Body of pancreas (tissue), 4 donors: ENCODE measurements at regions not wholly inside any gene's neighbourhood (a gene's known extent, or its start where the extent isn't known, plus 50 kb on each side); places are given as distances from the start of the nearest gene placed in this dataset.

Experiments used
- ATAC-seq: fragments of 150-250 bp; one replicate; pipeline ENCODE4 v1.9.1; 2016
- DNase-seq, 4 donors: peaks; one replicate each; pipeline ENCODE4 v3.0.0-alpha.2; 2019
- H3K27ac ChIP-seq, 4 donors: fragments of 200-600 bp; sonication (generic); 1 replicate in 3 of 4; 2 replicates in 1 of 4; pipeline versions ENCODE4 v1.5.1 to v1.6.1; 2016 to 2019; ENCODE audit warnings: mild to moderate bottlenecking in 1 of 4, mixed read lengths in 1 of 4, moderate library complexity in 1 of 4
- H3K27me3 ChIP-seq, 2 donors: fragments of 200-600 bp; sonication (generic); one replicate each; pipeline ENCODE4 v1.6.0; 2016; ENCODE audit warnings: mild to moderate bottlenecking in 1 of 2
- H3K36me3 ChIP-seq, 2 donors: fragments of 200-600 bp; sonication (generic); replicated peaks in 1 of 2; 2 replicates each; pipeline ENCODE4 v1.5.1; 2016; ENCODE audit warnings: low read depth in 2 of 2; ENCODE audit not compliant: insufficient read depth in 1 of 2
- H3K4me1 ChIP-seq: fragments of 200-600 bp; sonication (generic); one replicate; pipeline ENCODE4 v1.6.0; 2016
- H3K4me3 ChIP-seq, 2 donors: fragments of 200-600 bp; sonication (generic); 1 replicate in 1 of 2; 2 replicates in 1 of 2; pipeline ENCODE4 v1.5.1; 2016 to 2019
- H3K9me3 ChIP-seq, 3 donors: fragments of 200-600 bp; sonication (generic); 1 replicate in 2 of 3; 2 replicates in 1 of 3; pipeline ENCODE4 v1.5.1; 2016
- CTCF ChIP-seq, 7 experiments: fragments of 450-650 bp in 4 of 7; fragments of 200-600 bp in 3 of 7; sonication (generic) in 3 of 7; IDR thresholded peaks; one replicate each; pipeline ENCODE4 v1.5.1; 2016 to 2019; ENCODE audit warnings: antibody characterized with exemption in 7 of 7
- POLR2A ChIP-seq, 3 donors: fragments of 450-650 bp; IDR thresholded peaks; one replicate each; pipeline ENCODE4 v1.6.1; 2016; ENCODE audit warnings: antibody characterized with exemption in 3 of 3, mild to moderate bottlenecking in 2 of 3
- WGBS, 2 donors: methylation state at CpG; one replicate each; pipeline ENCODE4 v1.1.5; 2017; 5-methylcytosine and 5-hydroxymethylcytosine counted together
- intact Hi-C: fragments of 100-400 bp; cut with DNase I; formaldehyde crosslinking; loops from one replicate; pipeline ENCODE4 v1.15.1; 2023

GRCh38 chr12:19003987-19004619, 125.4 kb upstream of the PLEKHA5 start:
- H3K9me3 ChIP-seq, result no peaks in the 10 kb centered on the region
- H3K27ac ChIP-seq, result no peak overlapping the region
- H3K36me3 ChIP-seq, result no peaks in the 10 kb centered on the region
- TF ChIP-seq CTCF (IDR thresholded peaks at IDR 0.05) (no peak), POLR2A (IDR thresholded peaks at IDR 0.05) (no peak)
- no peak for DNase-seq
- WGBS, 2 donors, result 82 to 88% methylated on average over 4 of the region's 4 CpGs
- intact Hi-C loops, result no loop called here
- no peak for ATAC-seq
- no peaks in the 10 kb centered on the region for H3K27me3 ChIP-seq
- no peaks in the 10 kb centered on the region for H3K4me1 ChIP-seq
- H3K4me3 ChIP-seq, result no peak overlapping the region

GRCh38 chr12:19005257-19005801, 124.2 kb upstream of the PLEKHA5 start:
- Histone ChIP-seq H3K27me3 (no peaks in the 10 kb centered on the region), H3K36me3 (no peaks in the 10 kb centered on the region), H3K4me3 (no peak overlapping the region), H3K9me3 (no peaks in the 10 kb centered on the region), H3K27ac (no peak overlapping the region), H3K4me1 (no peaks in the 10 kb centered on the region)
- no peak for ATAC-seq
- TF ChIP-seq CTCF (IDR thresholded peaks at IDR 0.05) (no peak), POLR2A (IDR thresholded peaks at IDR 0.05) (no peak)
- DNase-seq, result no peak
- 83 to 84% methylated on average over 4 of the region's 4 CpGs for WGBS, 2 donors
- intact Hi-C loops, result no loop called here

GRCh38 chr12:19006626-19007137, 122.9 kb upstream of the PLEKHA5 start:
- ATAC-seq, result no peak
- WGBS, 2 donors, result 85 to 100% methylated on average over 1 of the region's 1 CpG

GRCh38 chr12:19008102-19008501, 121.4 kb upstream of the PLEKHA5 start:
- H3K36me3 ChIP-seq, result no peaks in the 10 kb centered on the region
- no peaks in the 10 kb centered on the region for H3K9me3 ChIP-seq
- no peak for TF ChIP-seq CTCF (IDR thresholded peaks at IDR 0.05)
- no peak for TF ChIP-seq POLR2A (IDR thresholded peaks at IDR 0.05)
- intact Hi-C loops, result no loop called here
- 64 to 66% methylated on average over 2 of the region's 2 CpGs for WGBS, 2 donors
- DNase-seq (no peak), ATAC-seq (no peak)
- no peaks in the 10 kb centered on the region for H3K4me1 ChIP-seq
- H3K4me3 ChIP-seq, result no peak overlapping the region
- no peak overlapping the region for H3K27ac ChIP-seq
- no peaks in the 10 kb centered on the region for H3K27me3 ChIP-seq

More at GRCh38 chr12:19006626-19007137, 122.9 kb upstream of the PLEKHA5 start:
- TF ChIP-seq POLR2A (IDR thresholded peaks at IDR 0.05) (no peak), CTCF (IDR thresholded peaks at IDR 0.05) (no peak)
- no peak overlapping the region for H3K4me3 ChIP-seq
- DNase-seq, result no peak
- H3K27ac ChIP-seq, result no peak overlapping the region
- no peaks in the 10 kb centered on the region for H3K4me1 ChIP-seq
- no peaks in the 10 kb centered on the region for H3K9me3 ChIP-seq
- intact Hi-C loops, result no loop called here
- no peaks in the 10 kb centered on the region for H3K36me3 ChIP-seq
- no peaks in the 10 kb centered on the region for H3K27me3 ChIP-seq

- H3K4me1 ChIP-seq, result no peaks in the 10 kb centered on the region
- WGBS, 2 donors, result 69 to 73% methylated on average over 3 of the region's 3 CpGs
- no peak overlapping the region for H3K27ac ChIP-seq
- H3K4me3 ChIP-seq, result no peak overlapping the region
- ATAC-seq (no peak), DNase-seq (no peak)
- H3K9me3 ChIP-seq, result no peaks in the 10 kb centered on the region
- TF ChIP-seq CTCF (IDR thresholded peaks at IDR 0.05), result no peak
- no peak for TF ChIP-seq POLR2A (IDR thresholded peaks at IDR 0.05)
- intact Hi-C loops, result no loop called here
- H3K36me3 ChIP-seq, result no peaks in the 10 kb centered on the region
- H3K27me3 ChIP-seq, result no peaks in the 10 kb centered on the region
These were observed 119.4 kb upstream of the PLEKHA5 start for GRCh38 chr12:19010087-19010486.
